ENCODE measurements at regions not wholly inside any gene's neighbourhood (a gene's known extent, or its start where the extent isn't known, plus 50 kb on each side); places are given as distances from the start of the nearest gene placed in this dataset.

GRCh38 chr2:76406134-76406855, 695.6 kb upstream of the GCFC2 start:
- H3K9me3 ChIP-seq (ENCODE audit: control insufficient read depth, low read length), result peaks cover 3% of the 10 kb centered on the region
- H3K27me3 ChIP-seq (replicated peaks; ENCODE audit: control insufficient read depth, insufficient read depth, low read length), result no peaks in the 10 kb centered on the region
- no peak overlapping the region for H3K4me3 ChIP-seq (ENCODE audit: low read length)
- DNase-seq (ENCODE audit: low read depth), result no peak
- H3K4me1 ChIP-seq (ENCODE audit: control insufficient read depth, insufficient read depth, low read length), result no peaks in the 10 kb centered on the region
- H3K9ac ChIP-seq (ENCODE audit: low read length), result no peak overlapping the region
- no peaks in the 10 kb centered on the region for H3K36me3 ChIP-seq (ENCODE audit: control insufficient read depth, insufficient read depth, low read length, severe bottlenecking)

- H3K4me1 ChIP-seq (ENCODE audit: control insufficient read depth, insufficient read depth, low read length), result no peaks in the 10 kb centered on the region
- H3K27me3 ChIP-seq (replicated peaks; ENCODE audit: control insufficient read depth, insufficient read depth, low read length), result no peaks in the 10 kb centered on the region
- no peak for DNase-seq (ENCODE audit: low read depth)
- no peaks in the 10 kb centered on the region for H3K36me3 ChIP-seq (ENCODE audit: control insufficient read depth, insufficient read depth, low read length, severe bottlenecking)
- H3K9me3 ChIP-seq (ENCODE audit: control insufficient read depth, low read length), result no peaks in the 10 kb centered on the region
- H3K9ac ChIP-seq (ENCODE audit: low read length), result no peak overlapping the region
- no peak overlapping the region for H3K4me3 ChIP-seq (ENCODE audit: low read length)
These were observed 682.6 kb upstream of the GCFC2 start for GRCh38 chr2:76393356-76393755.

GRCh38 chr2:76391678-76392077, 681.0 kb upstream of the GCFC2 start:
- no peaks in the 10 kb centered on the region for H3K4me1 ChIP-seq (ENCODE audit: control insufficient read depth, insufficient read depth, low read length)
- no peaks in the 10 kb centered on the region for H3K36me3 ChIP-seq (ENCODE audit: control insufficient read depth, insufficient read depth, low read length, severe bottlenecking)
- no peak overlapping the region for H3K9ac ChIP-seq (ENCODE audit: low read length)
- H3K4me3 ChIP-seq (ENCODE audit: low read length), result no peak overlapping the region
- H3K27me3 ChIP-seq (replicated peaks; ENCODE audit: control insufficient read depth, insufficient read depth, low read length), result no peaks in the 10 kb centered on the region
- DNase-seq (ENCODE audit: low read depth), result no peak
- H3K9me3 ChIP-seq (ENCODE audit: control insufficient read depth, low read length), result no peaks in the 10 kb centered on the region

GRCh38 chr2:76387294-76387693, 676.6 kb upstream of the GCFC2 start:
- no peak overlapping the region for H3K9ac ChIP-seq (ENCODE audit: low read length)
- DNase-seq (ENCODE audit: low read depth), result no peak
- no peaks in the 10 kb centered on the region for H3K27me3 ChIP-seq (replicated peaks; ENCODE audit: control insufficient read depth, insufficient read depth, low read length)
- no peak overlapping the region for H3K4me3 ChIP-seq (ENCODE audit: low read length)
- no peaks in the 10 kb centered on the region for H3K36me3 ChIP-seq (ENCODE audit: control insufficient read depth, insufficient read depth, low read length, severe bottlenecking)
- no peaks in the 10 kb centered on the region for H3K9me3 ChIP-seq (ENCODE audit: control insufficient read depth, low read length)
- H3K4me1 ChIP-seq (ENCODE audit: control insufficient read depth, insufficient read depth, low read length), result no peaks in the 10 kb centered on the region

- Histone ChIP-seq H3K4me1 (ENCODE audit: control insufficient read depth, insufficient read depth, low read length) (no peaks in the 10 kb centered on the region), H3K9ac (ENCODE audit: low read length) (no peak overlapping the region), H3K36me3 (ENCODE audit: control insufficient read depth, insufficient read depth, low read length, severe bottlenecking) (no peaks in the 10 kb centered on the region), H3K27me3 (replicated peaks; ENCODE audit: control insufficient read depth, insufficient read depth, low read length) (no peaks in the 10 kb centered on the region), H3K9me3 (ENCODE audit: control insufficient read depth, low read length) (no peaks in the 10 kb centered on the region), H3K4me3 (ENCODE audit: low read length) (no peak overlapping the region)
- no peak for DNase-seq (ENCODE audit: low read depth)
These were observed 675.2 kb upstream of the GCFC2 start for GRCh38 chr2:76385943-76386342.

- no peak for DNase-seq (ENCODE audit: low read depth)
- no peaks in the 10 kb centered on the region for H3K27me3 ChIP-seq (replicated peaks; ENCODE audit: control insufficient read depth, insufficient read depth, low read length)
- H3K36me3 ChIP-seq (ENCODE audit: control insufficient read depth, insufficient read depth, low read length, severe bottlenecking), result no peaks in the 10 kb centered on the region
- H3K4me3 ChIP-seq (ENCODE audit: low read length), result no peak overlapping the region
- no peaks in the 10 kb centered on the region for H3K4me1 ChIP-seq (ENCODE audit: control insufficient read depth, insufficient read depth, low read length)
- no peaks in the 10 kb centered on the region for H3K9me3 ChIP-seq (ENCODE audit: control insufficient read depth, low read length)
- no peak overlapping the region for H3K9ac ChIP-seq (ENCODE audit: low read length)
These were observed 670.9 kb upstream of the GCFC2 start for GRCh38 chr2:76381624-76382023.

GRCh38 chr2:76378140-76378539, 667.4 kb upstream of the GCFC2 start:
- no peaks in the 10 kb centered on the region for H3K27me3 ChIP-seq (replicated peaks; ENCODE audit: control insufficient read depth, insufficient read depth, low read length)
- no peaks in the 10 kb centered on the region for H3K4me1 ChIP-seq (ENCODE audit: control insufficient read depth, insufficient read depth, low read length)
- no peaks in the 10 kb centered on the region for H3K36me3 ChIP-seq (ENCODE audit: control insufficient read depth, insufficient read depth, low read length, severe bottlenecking)
- H3K4me3 ChIP-seq (ENCODE audit: low read length), result no peak overlapping the region
- H3K9ac ChIP-seq (ENCODE audit: low read length), result no peak overlapping the region
- no peaks in the 10 kb centered on the region for H3K9me3 ChIP-seq (ENCODE audit: control insufficient read depth, low read length)
- no peak for DNase-seq (ENCODE audit: low read depth)

- no peaks in the 10 kb centered on the region for H3K27me3 ChIP-seq (replicated peaks; ENCODE audit: control insufficient read depth, insufficient read depth, low read length)
- H3K36me3 ChIP-seq (ENCODE audit: control insufficient read depth, insufficient read depth, low read length, severe bottlenecking), result no peaks in the 10 kb centered on the region
- H3K4me1 ChIP-seq (ENCODE audit: control insufficient read depth, insufficient read depth, low read length), result no peaks in the 10 kb centered on the region
- H3K9me3 ChIP-seq (ENCODE audit: control insufficient read depth, low read length), result no peaks in the 10 kb centered on the region
- no peak overlapping the region for H3K9ac ChIP-seq (ENCODE audit: low read length)
- no peak overlapping the region for H3K4me3 ChIP-seq (ENCODE audit: low read length)
- DNase-seq (ENCODE audit: low read depth), result no peak
These were observed 630.7 kb upstream of the GCFC2 start for GRCh38 chr2:76341439-76341838.

- no peak for DNase-seq (ENCODE audit: low read depth)
- no peak overlapping the region for H3K9ac ChIP-seq (ENCODE audit: low read length)
- no peak overlapping the region for H3K4me3 ChIP-seq (ENCODE audit: low read length)
- no peaks in the 10 kb centered on the region for H3K36me3 ChIP-seq (ENCODE audit: control insufficient read depth, insufficient read depth, low read length, severe bottlenecking)
- H3K9me3 ChIP-seq (ENCODE audit: control insufficient read depth, low read length), result no peaks in the 10 kb centered on the region
- no peaks in the 10 kb centered on the region for H3K27me3 ChIP-seq (replicated peaks; ENCODE audit: control insufficient read depth, insufficient read depth, low read length)
- H3K4me1 ChIP-seq (ENCODE audit: control insufficient read depth, insufficient read depth, low read length), result no peaks in the 10 kb centered on the region
These were observed 622.2 kb upstream of the GCFC2 start for GRCh38 chr2:76332871-76333270.

- Histone ChIP-seq H3K27me3 (replicated peaks; ENCODE audit: control insufficient read depth, insufficient read depth, low read length) (no peaks in the 10 kb centered on the region), H3K36me3 (ENCODE audit: control insufficient read depth, insufficient read depth, low read length, severe bottlenecking) (no peaks in the 10 kb centered on the region), H3K9ac (ENCODE audit: low read length) (no peak overlapping the region)
These were observed 620.1 kb upstream of the GCFC2 start for GRCh38 chr2:76330865-76331264.

GRCh38 chr2:76326636-76327035, 615.9 kb upstream of the GCFC2 start:
- H3K4me1 ChIP-seq (ENCODE audit: control insufficient read depth, insufficient read depth, low read length), result no peaks in the 10 kb centered on the region
- no peak overlapping the region for H3K9ac ChIP-seq (ENCODE audit: low read length)
- no peak for DNase-seq (ENCODE audit: low read depth)
- no peaks in the 10 kb centered on the region for H3K27me3 ChIP-seq (replicated peaks; ENCODE audit: control insufficient read depth, insufficient read depth, low read length)
- no peaks in the 10 kb centered on the region for H3K9me3 ChIP-seq (ENCODE audit: control insufficient read depth, low read length)
- no peak overlapping the region for H3K4me3 ChIP-seq (ENCODE audit: low read length)
- no peaks in the 10 kb centered on the region for H3K36me3 ChIP-seq (ENCODE audit: control insufficient read depth, insufficient read depth, low read length, severe bottlenecking)

More at GRCh38 chr2:76330865-76331264, 620.1 kb upstream of the GCFC2 start:
- no peaks in the 10 kb centered on the region for H3K9me3 ChIP-seq (ENCODE audit: control insufficient read depth, low read length)
- H3K4me1 ChIP-seq (ENCODE audit: control insufficient read depth, insufficient read depth, low read length), result no peaks in the 10 kb centered on the region
- no peak overlapping the region for H3K4me3 ChIP-seq (ENCODE audit: low read length)
- DNase-seq (ENCODE audit: low read depth), result no peak

- DNase-seq (ENCODE audit: low read depth), result no peak
- no peaks in the 10 kb centered on the region for H3K36me3 ChIP-seq (ENCODE audit: control insufficient read depth, insufficient read depth, low read length, severe bottlenecking)
- no peaks in the 10 kb centered on the region for H3K9me3 ChIP-seq (ENCODE audit: control insufficient read depth, low read length)
- no peaks in the 10 kb centered on the region for H3K27me3 ChIP-seq (replicated peaks; ENCODE audit: control insufficient read depth, insufficient read depth, low read length)
- no peak overlapping the region for H3K4me3 ChIP-seq (ENCODE audit: low read length)
- H3K9ac ChIP-seq (ENCODE audit: low read length), result no peak overlapping the region
- no peaks in the 10 kb centered on the region for H3K4me1 ChIP-seq (ENCODE audit: control insufficient read depth, insufficient read depth, low read length)
These were observed 612.7 kb upstream of the GCFC2 start for GRCh38 chr2:76323381-76323780.

Data from adipocyte (in vitro differentiated cells).